Suprapubic skin (tissue), 4 donors: ENCODE measurements at regions not wholly inside any gene's neighbourhood (a gene's known extent, or its start where the extent isn't known, plus 50 kb on each side); places are given as distances from the start of the nearest gene placed in this dataset.

Experiments
- DNase-seq, 2 donors: peaks; one replicate each; pipeline ENCODE4 v3.0.0-alpha.2; 2019; ENCODE audit warnings: low spot score in 2 of 2
- H3K27ac ChIP-seq: fragments of 200-600 bp; sonication (generic); one replicate; pipeline ENCODE4 v1.5.1; 2019
- H3K27me3 ChIP-seq: fragments of 200-600 bp; sonication (generic); one replicate; pipeline ENCODE4 v1.5.1; 2019
- H3K36me3 ChIP-seq: fragments of 200-600 bp; sonication (generic); one replicate; pipeline ENCODE4 v1.5.1; 2019
- H3K4me1 ChIP-seq: fragments of 200-600 bp; sonication (generic); one replicate; pipeline ENCODE4 v1.5.1; 2019
- H3K4me3 ChIP-seq: fragments of 200-600 bp; sonication (generic); one replicate; pipeline ENCODE4 v1.5.1; 2019; ENCODE audit warnings: mild to moderate bottlenecking
- H3K9me3 ChIP-seq: fragments of 200-600 bp; sonication (generic); one replicate; pipeline ENCODE4 v1.5.1; 2019
- CTCF ChIP-seq, 2 donors: fragments of 200-600 bp in 1 of 2; fragments of 450-650 bp in 1 of 2; sonication (generic) in 1 of 2; IDR thresholded peaks; one replicate each; pipeline ENCODE4 v1.5.1; 2016 to 2019; ENCODE audit warnings: antibody characterized with exemption in 2 of 2, mild to moderate bottlenecking in 1 of 2, moderate library complexity in 1 of 2
- EP300 ChIP-seq: sonication (generic); formaldehyde crosslinking; IDR thresholded peaks from one replicate; pipeline ENCODE4 v1.6.1; 2017; ENCODE audit warnings: antibody characterized with exemption
- POLR2A ChIP-seq, 2 donors: fragments of 450-650 bp; IDR thresholded peaks; one replicate each; pipeline ENCODE4 v1.6.1; 2017; ENCODE audit warnings: antibody characterized with exemption in 2 of 2, mild to moderate bottlenecking in 2 of 2, moderate library complexity in 2 of 2
- POLR2AphosphoS5 ChIP-seq, 3 donors: sonication (generic); formaldehyde crosslinking; IDR thresholded peaks; one replicate each; pipeline ENCODE4 v1.6.1; 2017; ENCODE audit warnings: antibody characterized with exemption in 3 of 3
- WGBS: methylation state at CpG from one replicate; pipeline ENCODE4 v1.1.5; 2018; 5-methylcytosine and 5-hydroxymethylcytosine counted together

- no peak overlapping the region for H3K4me3 ChIP-seq
- no peaks in the 10 kb centered on the region for H3K4me1 ChIP-seq
- no peaks in the 10 kb centered on the region for H3K36me3 ChIP-seq
- TF ChIP-seq POLR2AphosphoS5 (IDR thresholded peaks at IDR 0.05), result no peak
- no peak for TF ChIP-seq CTCF (IDR thresholded peaks at IDR 0.05)
- no peak for TF ChIP-seq EP300
- no peak for TF ChIP-seq POLR2A (IDR thresholded peaks at IDR 0.05)
- whole genome bisulfite sequencing, result 92% methylated on average over 1 of the region's 1 CpG
- H3K9me3 ChIP-seq, result no peaks in the 10 kb centered on the region
- H3K27ac ChIP-seq, result no peak overlapping the region
- DNase-seq, result no peak
- no peaks in the 10 kb centered on the region for H3K27me3 ChIP-seq
Measured at GRCh38 chr3:77871436-77871835, 831.5 kb downstream of the ROBO2 start.

- no peaks in the 10 kb centered on the region for H3K9me3 ChIP-seq
- DNase-seq, result no peak
- no peak overlapping the region for H3K27ac ChIP-seq
- no peaks in the 10 kb centered on the region for H3K36me3 ChIP-seq
- TF ChIP-seq POLR2AphosphoS5 (IDR thresholded peaks at IDR 0.05), result no peak
- TF ChIP-seq CTCF (IDR thresholded peaks at IDR 0.05), result no peak
- no peak for TF ChIP-seq POLR2A (IDR thresholded peaks at IDR 0.05)
- TF ChIP-seq EP300, result no peak
- no peaks in the 10 kb centered on the region for H3K27me3 ChIP-seq
- no peak overlapping the region for H3K4me3 ChIP-seq
- H3K4me1 ChIP-seq, result no peaks in the 10 kb centered on the region
- 76% methylated on average over 4 of the region's 4 CpGs for WGBS
Measured at GRCh38 chr3:77873598-77873997, 833.7 kb downstream of the ROBO2 start.

- H3K36me3 ChIP-seq, result no peaks in the 10 kb centered on the region
- H3K4me1 ChIP-seq, result no peaks in the 10 kb centered on the region
- no peaks in the 10 kb centered on the region for H3K9me3 ChIP-seq
- DNase-seq, result no peak
- TF ChIP-seq EP300 (no peak), CTCF (IDR thresholded peaks at IDR 0.05) (no peak), POLR2AphosphoS5 (IDR thresholded peaks at IDR 0.05) (no peak), POLR2A (IDR thresholded peaks at IDR 0.05) (no peak)
- H3K27me3 ChIP-seq, result no peaks in the 10 kb centered on the region
- WGBS, result 56% methylated on average over 3 of the region's 3 CpGs
- no peak overlapping the region for H3K27ac ChIP-seq
- no peak overlapping the region for H3K4me3 ChIP-seq
Measured at GRCh38 chr3:77885381-77885780, 845.5 kb downstream of the ROBO2 start.

- no peaks in the 10 kb centered on the region for H3K4me1 ChIP-seq
- WGBS, result 65% methylated on average over 3 of the region's 3 CpGs
- no peak for DNase-seq
- H3K4me3 ChIP-seq, result no peak overlapping the region
- no peak for TF ChIP-seq POLR2AphosphoS5 (IDR thresholded peaks at IDR 0.05)
- no peak for TF ChIP-seq POLR2A (IDR thresholded peaks at IDR 0.05)
- no peak for TF ChIP-seq EP300
- H3K9me3 ChIP-seq, result no peaks in the 10 kb centered on the region
- no peaks in the 10 kb centered on the region for H3K36me3 ChIP-seq
- no peaks in the 10 kb centered on the region for H3K27me3 ChIP-seq
- H3K27ac ChIP-seq, result no peak overlapping the region
Measured at GRCh38 chr3:77887611-77888010, 847.7 kb downstream of the ROBO2 start.

GRCh38 chr3:77889616-77890015 is 849.7 kb downstream of the ROBO2 start:
- H3K27me3 ChIP-seq, result no peaks in the 10 kb centered on the region
- no peaks in the 10 kb centered on the region for H3K36me3 ChIP-seq
- TF ChIP-seq EP300 (no peak), POLR2AphosphoS5 (IDR thresholded peaks at IDR 0.05) (no peak), POLR2A (IDR thresholded peaks at IDR 0.05) (no peak), CTCF (IDR thresholded peaks at IDR 0.05) (no peak)
- no peak for DNase-seq
- H3K4me1 ChIP-seq, result no peaks in the 10 kb centered on the region
- no peak overlapping the region for H3K4me3 ChIP-seq
- no peaks in the 10 kb centered on the region for H3K9me3 ChIP-seq
- 88% methylated on average over 3 of the region's 3 CpGs for WGBS
- H3K27ac ChIP-seq, result no peak overlapping the region

- 87% methylated on average over 1 of the region's 1 CpG for WGBS
- H3K9me3 ChIP-seq, result no peaks in the 10 kb centered on the region
- no peaks in the 10 kb centered on the region for H3K27me3 ChIP-seq
- TF ChIP-seq POLR2AphosphoS5 (IDR thresholded peaks at IDR 0.05), result no peak
- TF ChIP-seq EP300, result no peak
- no peak for TF ChIP-seq POLR2A (IDR thresholded peaks at IDR 0.05)
- TF ChIP-seq CTCF (IDR thresholded peaks at IDR 0.05), result no peak
- H3K4me3 ChIP-seq, result no peak overlapping the region
- H3K36me3 ChIP-seq, result no peaks in the 10 kb centered on the region
- no peak overlapping the region for H3K27ac ChIP-seq
- DNase-seq, result no peak
- H3K4me1 ChIP-seq, result no peaks in the 10 kb centered on the region
Measured at GRCh38 chr3:77898621-77899020, 858.7 kb downstream of the ROBO2 start.
